Fibroblast of mammary gland (primary cell): ENCODE measurements at regions not wholly inside any gene's neighbourhood (a gene's known extent, or its start where the extent isn't known, plus 50 kb on each side); places are given as distances from the start of the nearest gene placed in this dataset.

Experiments
- DNase-seq: peaks from one replicate; pipeline ENCODE4 v3.0.0-alpha.2; 2010; ENCODE audit warnings: low read depth
- H3K4me3 ChIP-seq: 2 replicates; pipeline ENCODE4 v1.5.1; 2011; ENCODE audit warnings: low read depth, mild to moderate bottlenecking, low read length, moderate library complexity; ENCODE audit not compliant: control insufficient read depth
- CTCF ChIP-seq: conservative IDR thresholded peaks from 2 replicates; pipeline ENCODE4 v1.5.1; 2011; ENCODE audit warnings: low read depth, low read length, inconsistent platforms; ENCODE audit not compliant: control insufficient read depth, insufficient read depth

GRCh38 chr13:89865164-89866064 is 1482.1 kb upstream of the MIR17HG start:
- DNase-seq, result no peak
- no peak overlapping the region for H3K4me3 ChIP-seq
- TF ChIP-seq CTCF, result no peak

- TF ChIP-seq CTCF, result no peak
- no peak overlapping the region for H3K4me3 ChIP-seq
- no peak for DNase-seq
Measured at GRCh38 chr13:89869312-89869711, 1478.2 kb upstream of the MIR17HG start.

- no peak for DNase-seq
- no peak for TF ChIP-seq CTCF
- no peak overlapping the region for H3K4me3 ChIP-seq
Measured at GRCh38 chr13:89878904-89879303, 1468.6 kb upstream of the MIR17HG start.

- H3K4me3 ChIP-seq, result no peak overlapping the region
- TF ChIP-seq CTCF, result no peak
- DNase-seq, result no peak
Measured at GRCh38 chr13:89880201-89880600, 1467.3 kb upstream of the MIR17HG start.

- no peak for TF ChIP-seq CTCF
- H3K4me3 ChIP-seq, result no peak overlapping the region
- DNase-seq, result no peak
Measured at GRCh38 chr13:89883893-89884448, 1463.5 kb upstream of the MIR17HG start.

- DNase-seq, result no peak
- no peak for TF ChIP-seq CTCF
- no peak overlapping the region for H3K4me3 ChIP-seq
Measured at GRCh38 chr13:89890806-89891205, 1456.7 kb upstream of the MIR17HG start.
